SK-N-MC (cell line): ENCODE measurements at regions not wholly inside any gene's neighbourhood (a gene's known extent, or its start where the extent isn't known, plus 50 kb on each side); places are given as distances from the start of the nearest gene placed in this dataset.

Experiments
- DNase-seq: peaks from one replicate; pipeline ENCODE4 v3.0.0-alpha.2; 2011; ENCODE audit warnings: low read depth, low spot score
- H3K27ac ChIP-seq: fragments of 200-600 bp; sonication (generic); 2 replicates; pipeline ENCODE4 v1.5.1; 2016; ENCODE audit warnings: mixed run types
- H3K36me3 ChIP-seq: fragments of 200-600 bp; sonication (generic); 2 replicates; pipeline ENCODE4 v1.6.1; 2017; ENCODE audit warnings: antibody characterized with exemption, low read length, mixed read lengths; ENCODE audit not compliant: insufficient read depth
- H3K4me3 ChIP-seq: fragments of 200-600 bp; sonication (generic); 2 replicates; pipeline ENCODE4 v1.5.1; 2016
- H3K9ac ChIP-seq: fragments of 200-600 bp; sonication (generic); 2 replicates; pipeline ENCODE4 v1.8.0; 2017; ENCODE audit warnings: mixed run types, mixed read lengths; ENCODE audit not compliant: insufficient read length
- H3K9me3 ChIP-seq: fragments of 200-600 bp; sonication (generic); 2 replicates; pipeline ENCODE4 v1.6.1; 2017; ENCODE audit warnings: low read depth, mild to moderate bottlenecking, antibody characterized with exemption, low read length, moderate library complexity, mixed read lengths
- EZH2 ChIP-seq: fragments of 200-600 bp; sonication (generic); IDR thresholded peaks from one replicate; pipeline ENCODE4 v1.6.1; 2017; ENCODE audit warnings: antibody characterized with exemption
- FOXP2 ChIP-seq: optimal IDR thresholded peaks from 2 replicates; pipeline ENCODE3; 2011; ENCODE audit warnings: mild to moderate bottlenecking, moderate library complexity; ENCODE audit not compliant: insufficient read depth; ENCODE audit errors: extremely low read length, control extremely low read depth
- POLR2AphosphoS5 ChIP-seq: IDR thresholded peaks from 2 replicates; pipeline ENCODE4 v1.6.1; 2012; ENCODE audit warnings: mild to moderate bottlenecking, low read depth, low read length, borderline replicate concordance

GRCh38 chr9:28207657-28208056 lies 634.4 kb upstream of the C9orf72 start:
- Histone ChIP-seq H3K9me3 (no peaks in the 10 kb centered on the region), H3K9ac (no peak overlapping the region), H3K36me3 (no peaks in the 10 kb centered on the region), H3K27ac (no peak overlapping the region), H3K4me3 (peak overlapping the region; percentile 36)
- no peak for DNase-seq
- no peak for TF ChIP-seq POLR2AphosphoS5

- TF ChIP-seq FOXP2 = no peak
- H3K4me3 ChIP-seq = peak overlapping the region; percentile 36; the same call in 1 of the 2 replicates
- no peaks in the 10 kb centered on the region for H3K36me3 ChIP-seq
- no peak for DNase-seq
- peak overlapping the region; percentile 80; the same call in 1 of the 2 replicates for H3K27ac ChIP-seq
- no peaks in the 10 kb centered on the region for H3K9me3 ChIP-seq
- no peak overlapping the region for H3K9ac ChIP-seq
Measured at GRCh38 chr9:28209130-28209529, 635.8 kb upstream of the C9orf72 start.

GRCh38 chr9:28212979-28213378 lies 639.7 kb upstream of the C9orf72 start:
- H3K9ac ChIP-seq = no peak overlapping the region
- no peak overlapping the region for H3K27ac ChIP-seq
- TF ChIP-seq POLR2AphosphoS5 (no peak), FOXP2 (no peak), EZH2 (no peak)
- H3K9me3 ChIP-seq = no peaks in the 10 kb centered on the region
- no peaks in the 10 kb centered on the region for H3K36me3 ChIP-seq
- no peak overlapping the region for H3K4me3 ChIP-seq
- no peak for DNase-seq

- no peak for DNase-seq
- no peak for TF ChIP-seq FOXP2
- no peak for TF ChIP-seq EZH2
- no peak for TF ChIP-seq POLR2AphosphoS5
- H3K4me3 ChIP-seq = no peak overlapping the region
- no peaks in the 10 kb centered on the region for H3K9me3 ChIP-seq
- no peak overlapping the region for H3K27ac ChIP-seq
- no peaks in the 10 kb centered on the region for H3K36me3 ChIP-seq
- no peak overlapping the region for H3K9ac ChIP-seq
Measured at GRCh38 chr9:28215536-28216299, 642.4 kb upstream of the C9orf72 start.

- Histone ChIP-seq H3K27ac (no peak overlapping the region), H3K36me3 (no peaks in the 10 kb centered on the region), H3K4me3 (no peak overlapping the region), H3K9me3 (no peaks in the 10 kb centered on the region), H3K9ac (no peak overlapping the region)
- no peak for DNase-seq
- TF ChIP-seq FOXP2 (no peak), EZH2 (no peak), POLR2AphosphoS5 (no peak)
Measured at GRCh38 chr9:28232686-28233085, 659.4 kb upstream of the C9orf72 start.

- DNase-seq = no peak
- H3K4me3 ChIP-seq = no peak overlapping the region
- no peak overlapping the region for H3K27ac ChIP-seq
- no peaks in the 10 kb centered on the region for H3K9me3 ChIP-seq
- no peak overlapping the region for H3K9ac ChIP-seq
- TF ChIP-seq POLR2AphosphoS5 (no peak), FOXP2 (no peak)
- H3K36me3 ChIP-seq = no peaks in the 10 kb centered on the region
Measured at GRCh38 chr9:28234133-28234893, 661.0 kb upstream of the C9orf72 start.

- H3K9ac ChIP-seq = no peak overlapping the region
- H3K27ac ChIP-seq = no peak overlapping the region
- H3K9me3 ChIP-seq = no peaks in the 10 kb centered on the region
- DNase-seq = no peak
- H3K4me3 ChIP-seq = no peak overlapping the region
- TF ChIP-seq EZH2 = no peak
- no peak for TF ChIP-seq POLR2AphosphoS5
- no peak for TF ChIP-seq FOXP2
- no peaks in the 10 kb centered on the region for H3K36me3 ChIP-seq
Measured at GRCh38 chr9:28234894-28235277, 661.6 kb upstream of the C9orf72 start.

- peak; percentile 72 for DNase-seq
- Histone ChIP-seq H3K9ac (no peak overlapping the region), H3K9me3 (no peaks in the 10 kb centered on the region), H3K4me3 (peak overlapping the region; percentile 59), H3K36me3 (no peaks in the 10 kb centered on the region), H3K27ac (peak overlapping the region; percentile 44; the same call in 1 of the 2 replicates)
- TF ChIP-seq FOXP2 (no peak), POLR2AphosphoS5 (peak; percentile 67; the same call in 1 of the 2 replicates)
Measured at GRCh38 chr9:28249424-28249823, 676.1 kb upstream of the C9orf72 start.
